ENCODE measurements at regions not wholly inside any gene's neighbourhood (a gene's known extent, or its start where the extent isn't known, plus 50 kb on each side); places are given as distances from the start of the nearest gene placed in this dataset.

DNA sequence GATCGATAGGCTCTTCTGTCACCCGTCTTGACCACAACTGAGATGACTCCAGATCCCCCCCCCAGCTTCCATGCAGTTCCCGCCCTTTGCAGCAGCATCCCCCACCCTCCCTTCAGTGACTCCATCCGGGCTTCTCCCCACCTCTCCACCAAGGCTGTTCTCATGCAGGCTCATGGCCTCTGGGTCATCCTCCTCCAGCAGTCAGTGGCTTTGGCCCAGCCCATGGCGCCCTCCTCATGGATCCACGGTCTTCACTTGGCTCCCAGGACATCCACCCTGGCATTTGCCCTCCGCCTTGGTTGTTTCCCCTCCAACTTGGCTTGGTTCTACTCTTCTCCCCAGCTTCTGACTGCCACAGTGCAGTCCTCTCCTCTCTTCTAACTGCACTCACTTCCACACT, 96.7 kb upstream of the RUFY1 start:
- TF ChIP-seq CTCF (IDR thresholded peaks at IDR 0.05) (no peak), POLR2A (IDR thresholded peaks at IDR 0.05) (no peak)

All from adrenal gland (tissue), 5 donors.